AG04450 (cell line): ENCODE measurements at regions not wholly inside any gene's neighbourhood (a gene's known extent, or its start where the extent isn't known, plus 50 kb on each side); places are given as distances from the start of the nearest gene placed in this dataset.

Experiments
- CTCF ChIA-PET: fragments of 300-600, 350-600 bp; formaldehyde crosslinking; extraction: SDS; loops from one replicate; lab custom pipeline; 2022; ENCODE audit warnings: antibody characterized with exemption, inconsistent platforms; lab: Charles Lee
- POLR2A ChIA-PET: fragments of 350-600 bp; formaldehyde crosslinking; extraction: SDS; loops from one replicate; lab custom pipeline; 2021; ENCODE audit warnings: antibody characterized with exemption, inconsistent platforms; lab: Yijun Ruan, JAX
- DNase-seq: peaks from one replicate; pipeline ENCODE4 v3.0.0-alpha.2; 2011; ENCODE audit warnings: low read depth, low spot score
- H3K27ac ChIP-seq: one replicate; pipeline ENCODE4 v1.5.1; 2012; ENCODE audit warnings: low read depth, low read length, control low read depth
- H3K27me3 ChIP-seq: one replicate; pipeline ENCODE4 v1.6.0; 2012; ENCODE audit warnings: low read length; ENCODE audit not compliant: control insufficient read depth, insufficient read depth
- H3K4me3 ChIP-seq: 2 replicates; pipeline ENCODE4 v1.5.1; 2011; ENCODE audit warnings: mild to moderate bottlenecking, low read depth, low read length, control low read depth
- H3K9me3 ChIP-seq: 2 replicates; pipeline ENCODE4 v1.5.1; 2012; ENCODE audit warnings: low read length; ENCODE audit not compliant: control insufficient read depth, insufficient read depth
- TF ChIP-seq, protein P1 (sequence below): IDR thresholded peaks from 2 replicates; pipeline ENCODE4 v1.5.1; 2011; ENCODE audit warnings: low read depth, low read length, control low read depth, inconsistent platforms

DNA sequence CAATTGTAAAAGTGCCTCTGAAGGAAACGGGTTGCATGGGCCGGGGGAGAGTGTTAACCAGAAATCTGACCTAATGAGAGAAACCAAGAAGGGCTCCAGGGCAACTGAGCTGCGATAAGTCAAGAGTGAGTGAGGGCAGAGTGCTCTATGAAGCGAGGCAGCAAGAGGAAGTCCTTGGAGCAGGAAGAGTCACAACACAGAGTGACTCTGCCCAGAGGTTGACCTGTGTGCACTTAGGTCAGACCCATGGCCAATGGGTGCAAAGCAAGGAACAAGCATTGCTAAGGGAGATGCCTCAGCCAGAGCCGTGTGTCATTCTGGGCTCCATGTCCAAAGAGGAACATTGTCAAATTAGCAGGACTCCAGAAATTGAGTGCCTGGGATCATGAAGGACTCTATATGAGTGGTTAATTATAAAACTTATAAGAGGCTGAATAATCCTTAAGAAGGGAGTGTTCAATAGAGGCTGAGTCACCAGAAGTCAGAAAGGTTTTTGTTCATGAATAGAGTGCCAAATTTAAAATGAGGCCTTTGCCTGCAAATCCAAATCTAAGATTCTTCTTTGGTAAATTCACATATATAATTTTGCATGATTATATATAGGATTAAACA lies 438.5 kb downstream of the MED10 start:
- H3K27me3 ChIP-seq, result no peaks in the 10 kb centered on the region
- POLR2A ChIA-PET, result no interaction called here
- DNase-seq, result no peak
- H3K27ac ChIP-seq, result no peak overlapping the region
- CTCF ChIA-PET, result no interaction called here
- TF ChIP-seq, protein P1, sequence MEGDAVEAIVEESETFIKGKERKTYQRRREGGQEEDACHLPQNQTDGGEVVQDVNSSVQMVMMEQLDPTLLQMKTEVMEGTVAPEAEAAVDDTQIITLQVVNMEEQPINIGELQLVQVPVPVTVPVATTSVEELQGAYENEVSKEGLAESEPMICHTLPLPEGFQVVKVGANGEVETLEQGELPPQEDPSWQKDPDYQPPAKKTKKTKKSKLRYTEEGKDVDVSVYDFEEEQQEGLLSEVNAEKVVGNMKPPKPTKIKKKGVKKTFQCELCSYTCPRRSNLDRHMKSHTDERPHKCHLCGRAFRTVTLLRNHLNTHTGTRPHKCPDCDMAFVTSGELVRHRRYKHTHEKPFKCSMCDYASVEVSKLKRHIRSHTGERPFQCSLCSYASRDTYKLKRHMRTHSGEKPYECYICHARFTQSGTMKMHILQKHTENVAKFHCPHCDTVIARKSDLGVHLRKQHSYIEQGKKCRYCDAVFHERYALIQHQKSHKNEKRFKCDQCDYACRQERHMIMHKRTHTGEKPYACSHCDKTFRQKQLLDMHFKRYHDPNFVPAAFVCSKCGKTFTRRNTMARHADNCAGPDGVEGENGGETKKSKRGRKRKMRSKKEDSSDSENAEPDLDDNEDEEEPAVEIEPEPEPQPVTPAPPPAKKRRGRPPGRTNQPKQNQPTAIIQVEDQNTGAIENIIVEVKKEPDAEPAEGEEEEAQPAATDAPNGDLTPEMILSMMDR, result no peak
- no peak overlapping the region for H3K4me3 ChIP-seq
- peaks cover 24% of the 10 kb centered on the region for H3K9me3 ChIP-seq

DNA sequence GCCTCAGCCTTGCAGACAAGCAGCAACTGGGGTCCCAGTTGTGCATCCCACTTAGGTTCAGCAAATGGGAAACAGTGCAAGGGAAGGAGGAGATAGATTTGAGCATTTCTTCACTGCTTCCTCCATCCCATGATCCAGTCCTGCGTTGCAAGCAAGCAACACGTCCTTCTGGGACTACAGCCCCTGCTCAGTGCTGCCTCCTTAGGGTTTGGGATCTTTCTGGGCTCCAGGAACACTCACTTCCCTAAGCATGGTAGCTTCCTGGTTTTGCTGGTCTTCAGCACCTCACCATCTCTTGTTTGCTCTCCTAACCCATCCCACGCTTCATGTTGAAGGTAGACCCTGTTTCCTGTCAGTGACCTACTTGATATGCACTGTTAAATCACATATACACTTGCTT lies 444.7 kb downstream of the MED10 start:
- Histone ChIP-seq H3K27me3 (no peaks in the 10 kb centered on the region), H3K9me3 (peaks cover 24% of the 10 kb centered on the region), H3K27ac (no peak overlapping the region), H3K4me3 (no peak overlapping the region)
- TF ChIP-seq, protein P1, result no peak
- CTCF ChIA-PET, result no interaction called here
- DNase-seq, result no peak
- POLR2A ChIA-PET, result no interaction called here

DNA sequence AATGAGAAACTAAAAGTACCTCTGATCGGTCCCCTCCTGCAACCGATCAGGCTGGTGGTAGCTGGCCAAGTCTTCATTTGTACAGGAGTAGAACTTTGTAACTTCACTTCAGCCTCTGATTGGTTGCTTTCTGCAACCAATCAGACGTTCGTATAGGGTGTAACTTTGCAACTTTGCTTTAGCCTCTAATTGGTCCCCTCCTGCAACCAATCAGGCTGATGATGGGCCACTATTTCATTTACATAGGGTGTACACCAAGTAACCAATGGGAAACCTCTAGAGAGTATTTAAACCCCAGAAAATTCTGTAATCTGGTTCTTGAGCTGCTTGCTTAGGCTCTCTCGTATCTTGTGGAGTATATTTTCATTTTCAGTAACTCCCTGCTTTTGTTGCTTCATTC lies 445.5 kb downstream of the MED10 start:
- H3K4me3 ChIP-seq, result no peak overlapping the region
- DNase-seq, result no peak
- ChIA-PET CTCF (no interaction called here), POLR2A (no interaction called here)
- H3K27me3 ChIP-seq, result no peaks in the 10 kb centered on the region
- peaks cover 28% of the 10 kb centered on the region for H3K9me3 ChIP-seq
- no peak overlapping the region for H3K27ac ChIP-seq
- TF ChIP-seq, protein P1, result no peak

DNA sequence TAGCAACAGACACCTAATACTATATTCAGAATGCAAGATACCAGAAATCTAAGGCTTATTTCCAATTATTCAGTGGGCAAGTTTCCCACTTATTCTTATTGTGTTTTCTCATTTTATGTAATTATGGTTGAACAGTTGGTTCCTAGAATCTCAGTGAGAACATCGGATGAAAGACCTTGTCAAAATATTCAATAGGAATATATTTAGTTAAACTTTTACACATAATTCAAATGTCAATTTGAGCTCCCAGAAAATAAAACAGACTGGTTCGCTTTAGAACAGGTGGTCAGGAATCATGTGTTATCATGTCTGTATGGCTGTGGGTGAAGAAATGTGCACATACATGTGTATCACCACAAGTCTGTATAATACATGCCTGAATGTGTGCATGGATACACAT lies 447.8 kb downstream of the MED10 start:
- ChIA-PET POLR2A (no interaction called here), CTCF (no interaction called here)

DNA sequence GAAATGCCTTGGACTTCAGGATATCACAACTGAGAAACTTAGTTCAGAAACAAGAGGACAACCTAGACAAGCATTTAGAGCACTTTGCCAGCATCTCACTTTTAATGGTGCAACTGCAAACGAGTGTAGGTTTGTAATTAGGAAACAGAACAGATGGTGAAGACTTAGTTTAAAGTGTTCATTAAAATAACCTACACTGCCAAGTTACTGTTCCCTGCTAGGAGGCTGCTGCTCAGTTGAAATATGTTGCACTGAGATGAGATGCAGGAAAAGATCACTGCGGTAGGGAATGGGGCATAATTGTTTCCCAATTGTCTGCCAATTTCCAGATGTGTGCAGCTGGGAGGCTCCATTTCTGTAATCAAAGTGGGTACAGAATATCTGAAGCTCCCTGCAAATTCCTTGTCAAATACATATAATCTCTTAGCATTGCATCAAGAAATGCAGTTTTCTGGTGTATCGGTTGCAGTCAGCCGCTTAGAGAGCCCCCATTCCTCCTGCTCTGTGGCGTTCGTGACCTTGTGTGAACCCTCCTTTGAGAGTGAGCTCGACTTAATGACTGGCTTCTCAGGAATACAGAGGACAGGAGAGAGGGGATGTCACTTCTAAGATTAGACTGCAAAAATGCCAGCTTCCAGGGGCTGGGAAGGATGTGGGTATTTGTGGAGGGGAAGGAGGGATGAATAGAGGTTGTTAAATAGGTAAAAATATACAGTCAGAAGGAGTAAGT lies 448.9 kb downstream of the MED10 start:
- Histone ChIP-seq H3K27me3 (no peaks in the 10 kb centered on the region), H3K9me3 (peaks cover 33% of the 10 kb centered on the region), H3K27ac (no peak overlapping the region), H3K4me3 (no peak overlapping the region)
- ChIA-PET POLR2A (no interaction called here), CTCF (no interaction called here)
- DNase-seq, result no peak
- TF ChIP-seq, protein P1, result no peak

More for the DNA sequence above, 447.8 kb downstream of the MED10 start:
- Histone ChIP-seq H3K27me3 (no peaks in the 10 kb centered on the region), H3K9me3 (peaks cover 34% of the 10 kb centered on the region), H3K4me3 (no peak overlapping the region), H3K27ac (no peak overlapping the region)
- TF ChIP-seq, protein P1, result no peak
- DNase-seq, result no peak
